ENCODE measurements at regions not wholly inside any gene's neighbourhood (a gene's known extent, or its start where the extent isn't known, plus 50 kb on each side); places are given as distances from the start of the nearest gene placed in this dataset.

GRCh38 chr3:103851793-103852192 is 1417.0 kb downstream of the ZPLD1 start:
- no peak for FAIRE-seq
- no peaks in the 10 kb centered on the region for H3K4me1 ChIP-seq (replicated peaks in 1 of 4; ENCODE audit: control insufficient read depth in 3 of 4, insufficient read depth in 4 of 4, low read length in 3 of 4)
- CTCF ChIA-PET (ENCODE audit: partially characterized antibody), result no interaction called here

More at GRCh38 chr3:103851793-103852192, 1417.0 kb downstream of the ZPLD1 start:
- H3K23ac ChIP-seq (ENCODE audit: insufficient read length), result no peak overlapping the region
- no peak overlapping the region for H4K91ac ChIP-seq (replicated peaks; ENCODE audit: insufficient read length, low read length)
- no peak overlapping the region for H2BK120ac ChIP-seq (replicated peaks; ENCODE audit: low read depth, low read length)
- H4K20me1 ChIP-seq (replicated peaks in 1 of 2; ENCODE audit: control insufficient read depth in 1 of 2, insufficient read depth in 2 of 2, low read length in 2 of 2), result no peaks in the 10 kb centered on the region
- DNase-seq (ENCODE audit: low read depth in 1 of 2, low spot score in 2 of 2), result no peak
- no peaks in the 10 kb centered on the region for H3K36me3 ChIP-seq (ENCODE audit: control insufficient read depth in 2 of 4, insufficient read depth in 4 of 4, low read length in 3 of 4)
- H2AK5ac ChIP-seq (ENCODE audit: low read depth, low read length), result no peak overlapping the region
- H3K18ac ChIP-seq (ENCODE audit: extremely low read depth, low read length), result no peak overlapping the region
- no peak overlapping the region for H3K27ac ChIP-seq (ENCODE audit: low read depth, low read length)
- TF ChIP-seq MAX (IDR thresholded peaks at IDR 0.05), result no peak
- H3K9ac ChIP-seq (replicated peaks in 1 of 4; ENCODE audit: extremely low read depth in 1 of 4, low read depth in 3 of 4, low read length in 3 of 4), result no peak overlapping the region
- no peak overlapping the region for H2BK20ac ChIP-seq (ENCODE audit: low read length)
- no peak overlapping the region for H2BK12ac ChIP-seq (ENCODE audit: low read depth, low read length)
- H3K79me2 ChIP-seq (ENCODE audit: control insufficient read depth in 1 of 2, insufficient read depth in 2 of 2, low read length in 2 of 2), result no peaks in the 10 kb centered on the region
- H3K9me3 ChIP-seq (ENCODE audit: insufficient read depth in 2 of 2, low read depth in 1 of 2, low read length in 1 of 2), result no peaks in the 10 kb centered on the region
- H2BK5ac ChIP-seq (ENCODE audit: low read depth, low read length), result no peak overlapping the region
- POLR2A ChIA-PET (ENCODE audit: partially characterized antibody), result no interaction called here
- H3K4me2 ChIP-seq (ENCODE audit: insufficient read depth in 1 of 2, low read depth in 2 of 2, low read length in 2 of 2), result no peak overlapping the region
- H3K23me2 ChIP-seq (ENCODE audit: low read depth, low read length), result no peaks in the 10 kb centered on the region
- H3K56ac ChIP-seq (replicated peaks; ENCODE audit: insufficient read length, low read depth, low read length), result no peak overlapping the region
- no peak overlapping the region for H2BK15ac ChIP-seq (ENCODE audit: low read length)
- H3K14ac ChIP-seq (ENCODE audit: insufficient read length), result no peak overlapping the region
- no peak overlapping the region for H4K8ac ChIP-seq (ENCODE audit: extremely low read depth, insufficient read depth, low read length)
- no peaks in the 10 kb centered on the region for H3K79me1 ChIP-seq (ENCODE audit: low read depth, low read length)
- no peak overlapping the region for H3K4ac ChIP-seq (replicated peaks; ENCODE audit: insufficient read length, low read depth, low read length)
- H3K4me3 ChIP-seq (ENCODE audit: extremely low read depth in 1 of 4, insufficient read depth in 2 of 4, low read depth in 3 of 4, low read length in 4 of 4), result no peak overlapping the region
- no peak overlapping the region for H2AFZ ChIP-seq (ENCODE audit: low read length)
- no peak overlapping the region for H4K5ac ChIP-seq (ENCODE audit: insufficient read length, low read depth, low read length)
- no peaks in the 10 kb centered on the region for H3K27me3 ChIP-seq (replicated peaks in 1 of 4; ENCODE audit: control insufficient read depth in 3 of 4, extremely low read depth in 1 of 4, insufficient read depth in 3 of 4, low read length in 3 of 4)
